Heart left ventricle (tissue), 16 donors: ENCODE measurements at regions not wholly inside any gene's neighbourhood (a gene's known extent, or its start where the extent isn't known, plus 50 kb on each side); places are given as distances from the start of the nearest gene placed in this dataset.
A peak's percentile ranks its signal among the peaks of the same experiment; 100 is the strongest.

ENCODE experiments used
- ATAC-seq, 4 donors: fragments of 200-7000 bp; cut with Tn5 transposase; one replicate each; pipeline ENCODE4 v1.9.1; 2020 to 2022; ENCODE audit warnings: moderate library complexity in 4 of 4, mild to moderate bottlenecking in 3 of 4, moderate number of reproducible peaks in 1 of 4
- DNase-seq, 5 donors: peaks; one replicate each; pipeline ENCODE4 v3.0.0-alpha.2; 2020
- H3K27ac ChIP-seq, 12 donors: fragments of 200-600 bp; sonication (generic) in 4 of 12; one replicate each; pipeline versions ENCODE4 v1.5.0 to v1.8.0; 2016 to 2022; ENCODE audit warnings: mild to moderate bottlenecking in 2 of 12
- H3K27me3 ChIP-seq, 9 donors: fragments of 200-600 bp; sonication (generic) in 2 of 9; one replicate each; pipeline versions ENCODE4 v1.5.1 to v1.8.0; 2016 to 2022; ENCODE audit warnings: mild to moderate bottlenecking in 3 of 9
- H3K36me3 ChIP-seq, 9 donors: fragments of 200-600 bp; sonication (generic) in 2 of 9; one replicate each; pipeline versions ENCODE4 v1.5.0 to v1.8.0; 2018 to 2022; ENCODE audit warnings: mild to moderate bottlenecking in 2 of 9
- H3K4me1 ChIP-seq, 12 donors: fragments of 200-600 bp; sonication (generic) in 4 of 12; one replicate each; pipeline versions ENCODE4 v1.5.0 to v1.8.0; 2016 to 2022; ENCODE audit warnings: mild to moderate bottlenecking in 3 of 12
- H3K4me3 ChIP-seq, 12 donors: fragments of 200-600 bp; sonication (generic) in 4 of 12; one replicate each; pipeline versions ENCODE4 v1.5.0 to v1.8.0; 2017 to 2022; ENCODE audit warnings: mild to moderate bottlenecking in 9 of 12, moderate library complexity in 4 of 12
- H3K9me3 ChIP-seq, 12 donors: fragments of 200-600 bp; sonication (generic) in 4 of 12; one replicate each; pipeline versions ENCODE4 v1.5.0 to v1.8.0; 2016 to 2022; ENCODE audit warnings: mild to moderate bottlenecking in 1 of 12
- CTCF ChIP-seq, 12 donors: fragments of 200-600 bp; sonication (generic) in 4 of 12; IDR thresholded peaks; one replicate each; pipeline versions ENCODE4 v1.5.0 to v1.8.0; 2018 to 2022; ENCODE audit warnings: antibody characterized with exemption in 12 of 12, mild to moderate bottlenecking in 5 of 12
- POLR2A ChIP-seq, 2 donors: fragments of 450-650 bp; IDR thresholded peaks; one replicate each; pipeline ENCODE4 v1.6.1; 2017; ENCODE audit warnings: antibody characterized with exemption in 2 of 2, mild to moderate bottlenecking in 2 of 2, moderate library complexity in 2 of 2
- WGBS, 4 donors: extraction: QIAGEN DNeasy Blood & Tissue Kit in 2 of 4; methylation state at CpG; one replicate each; pipeline versions ENCODE4 v1.1.5 to v1.1.7; 2013 to 2018; 5-methylcytosine and 5-hydroxymethylcytosine counted together
- intact Hi-C, 10 donors: fragments of 100-400 bp; cut with DNase I; formaldehyde crosslinking; loops; one replicate each; pipeline versions ENCODE4 v1.11.1 to v1.14.2; 2022
- donor health status: ischemic (EF 13 %, LVEDD 7.1; RV severe dilation, severe dysfunction).
- donor health status: healthy with polysubstance abuse.
- donor health status: DM: no; HTN: yes; CAD: no.
- donor health status: DM: no; HTN: no; CAD: no.
- donor health status: ischemic (EF 25% LVEDD 6.9; RV normal size, moderate dysfunction).
- donor health status: ischemic (EF 25% LVEDD 5.7; RV mildly dilated, moderate dysfunction).
- donor health status: healthy.
- donor health status: DM: yes; HTN: yes; CAD: no.
- donor health status: ischemic (EF 35%, LVEDD 5.7; RV mildly dilated, moderate dysfunction).
- donor health status: nonischemic (EF 11% LVEDD 7.7; RV severe dilation, severe dysfunction).
- donor health status: DM: yes; HTN: yes; CAD: no.
- donor health status: PGD.
- donor health status: ischemic (EF 29% LVEDD 5.4; RV normal size, mild dysfunction).
- donor health status: nonischemic (EF 23%, LVEDD 6.1; RV moderate dilation, normal function).

GRCh38 chr1:234844479-234845031 lies 234.6 kb upstream of the IRF2BP2 start:
- Histone ChIP-seq H3K27me3 (no peaks in the 10 kb centered on the region), H3K27ac (peak overlapping the region in 7 of 12 donors; percentile 13 to 85 (median 53)), H3K36me3 (no peaks in the 10 kb centered on the region), H3K4me1 (peaks cover 0 to 77% (median 27%) of the 10 kb centered on the region in 12 donors), H3K9me3 (no peaks in the 10 kb centered on the region), H3K4me3 (no peak overlapping the region)
- no peak for DNase-seq
- intact Hi-C loops = no loop called here
- peak in 1 of 12 donors; percentile 8 for TF ChIP-seq CTCF (IDR thresholded peaks at IDR 0.05)
- no peak for TF ChIP-seq POLR2A (IDR thresholded peaks at IDR 0.05)
- ATAC-seq = peak in 3 of 4 donors; percentile 29 to 76 (median 57)
- 45 to 65% (median 59%) methylated on average over 7 of the region's 7 CpGs for WGBS, 4 donors

- no peak for DNase-seq
- no peaks in the 10 kb centered on the region for H3K9me3 ChIP-seq
- intact Hi-C loops = no loop called here
- ATAC-seq = no peak
- H3K36me3 ChIP-seq = no peaks in the 10 kb centered on the region
- no peaks in the 10 kb centered on the region for H3K27me3 ChIP-seq
- H3K27ac ChIP-seq = peak overlapping the region in 8 of 12 donors; percentile 13 to 85 (median 44)
- 66 to 73% (median 70%) methylated on average over 3 of the region's 3 CpGs for WGBS, 4 donors
- TF ChIP-seq CTCF (IDR thresholded peaks at IDR 0.05) = no peak
- no peak for TF ChIP-seq POLR2A (IDR thresholded peaks at IDR 0.05)
- H3K4me1 ChIP-seq = peaks cover 0 to 77% (median 27%) of the 10 kb centered on the region in 12 donors
- no peak overlapping the region for H3K4me3 ChIP-seq
Observed at GRCh38 chr1:234843946-234844345, 234.0 kb upstream of the IRF2BP2 start.

GRCh38 chr1:234842726-234843641 lies 233.0 kb upstream of the IRF2BP2 start:
- intact Hi-C loops = no loop called here
- no peak for TF ChIP-seq CTCF (IDR thresholded peaks at IDR 0.05)
- no peak for TF ChIP-seq POLR2A (IDR thresholded peaks at IDR 0.05)
- H3K27me3 ChIP-seq = no peaks in the 10 kb centered on the region
- peak in 2 of 5 donors; percentile 68 to 86 for DNase-seq
- H3K9me3 ChIP-seq = no peaks in the 10 kb centered on the region
- no peak overlapping the region for H3K4me3 ChIP-seq
- 65 to 70% (median 68%) methylated on average over 10 to 12 of the region's 12 CpGs for WGBS, 4 donors
- H3K27ac ChIP-seq = peak overlapping the region in 8 of 12 donors; percentile 2 to 85 (median 46)
- peak; percentile 36 to 81 (median 66) for ATAC-seq
- H3K4me1 ChIP-seq = peaks cover 0 to 78% (median 27%) of the 10 kb centered on the region in 12 donors
- H3K36me3 ChIP-seq = no peaks in the 10 kb centered on the region

- H3K4me3 ChIP-seq = no peak overlapping the region
- no peaks in the 10 kb centered on the region for H3K9me3 ChIP-seq
- H3K27me3 ChIP-seq = no peaks in the 10 kb centered on the region
- peaks cover 0 to 83% (median 27%) of the 10 kb centered on the region in 12 donors for H3K4me1 ChIP-seq
- intact Hi-C loops = no loop called here
- peak overlapping the region in 2 of 12 donors; percentile 25 to 85 for H3K27ac ChIP-seq
- peak; percentile 30 to 71 (median 62) for ATAC-seq
- no peaks in the 10 kb centered on the region for H3K36me3 ChIP-seq
- TF ChIP-seq POLR2A (IDR thresholded peaks at IDR 0.05) = no peak
- TF ChIP-seq CTCF (IDR thresholded peaks at IDR 0.05) = no peak
- DNase-seq = peak in 4 of 5 donors; percentile 46 to 55 (median 51)
- WGBS, 4 donors = 74 to 80% (median 79%) methylated on average over 7 of the region's 7 CpGs
Observed at GRCh38 chr1:234841710-234842231, 231.8 kb upstream of the IRF2BP2 start.
